B cell (primary cell): ENCODE measurements at regions not wholly inside any gene's neighbourhood (a gene's known extent, or its start where the extent isn't known, plus 50 kb on each side); places are given as distances from the start of the nearest gene placed in this dataset.

Source experiments
- CTCF ChIP-seq: fragments of 200-600 bp; IDR thresholded peaks from one replicate; pipeline ENCODE4 v1.8.0; 2022; ENCODE audit warnings: antibody characterized with exemption, mild to moderate bottlenecking
- EZH2 ChIP-seq: IDR thresholded peaks from 2 replicates; pipeline ENCODE4 v1.6.1; 2012; ENCODE audit warnings: borderline replicate concordance, low read depth, mild to moderate bottlenecking, moderate library complexity, low read length; ENCODE audit not compliant: insufficient read depth, poor library complexity, severe bottlenecking

GRCh38 chr14:98226411-98226810 lies 1045.6 kb downstream of the BCL11B start:
- TF ChIP-seq CTCF = no peak
- TF ChIP-seq EZH2 = no peak
